GM12878 (cell line): ENCODE measurements at regions not wholly inside any gene's neighbourhood (a gene's known extent, or its start where the extent isn't known, plus 50 kb on each side); places are given as distances from the start of the nearest gene placed in this dataset.

Experiments
- ATAC-seq: fragments of 200-7000 bp; cut with Tn5 transposase; 3 replicates; pipeline ENCODE4 v1.9.1; 2020; ENCODE audit warnings: mild to moderate bottlenecking, moderate library complexity
- BruUV-seq: library from RNA; stranded (reverse); fragments of 400-500 nt; replicated peaks from 2 replicates; lab custom pipeline; 2021; lab: Mats Ljungman, UMichigan
- CTCF ChIA-PET: fragments of 300-600 bp; sonication (Branson Sonifier 250); formaldehyde crosslinking; extraction: SDS; loops from one replicate; lab custom pipeline; 2021; ENCODE audit warnings: inconsistent platforms; lab: Yijun Ruan, JAX
- POLR2A ChIA-PET: fragments of 350-600 bp; formaldehyde crosslinking; extraction: SDS; loops from one replicate; lab custom pipeline; 2021; ENCODE audit warnings: inconsistent platforms; lab: Charles Lee
- RAD21 ChIA-PET: fragments of 300-600 bp; sonication (Branson Sonifier 250); formaldehyde crosslinking; loops from one replicate; lab custom pipeline; 2023; ENCODE audit warnings: antibody characterized with exemption; ENCODE audit not compliant: unreplicated experiment; lab: Charles Lee
- SMC1A ChIA-PET: fragments of 300-600 bp; sonication (Branson Sonifier 250); formaldehyde crosslinking; loops from one replicate; lab custom pipeline; 2023; ENCODE audit not compliant: unreplicated experiment, uncharacterized antibody; lab: Charles Lee
- DNase-seq: peaks from one replicate; pipeline ENCODE4 v3.0.0-alpha.2; 2011; ENCODE audit warnings: low read depth, low spot score
- FAIRE-seq: peaks from 3 replicates; lab custom pipeline; 2011; peaks lifted over from hg19 to GRCh38; lab: Jason Lieb, UNC
- H2AFZ ChIP-seq: 2 replicates; pipeline ENCODE4 v1.6.0; 2011; ENCODE audit warnings: low read depth, low read length, control low read depth; ENCODE audit not compliant: control insufficient read depth
- H3K27ac ChIP-seq: 2 replicates; pipeline ENCODE4 v1.5.1; 2011; ENCODE audit warnings: control low read depth; ENCODE audit not compliant: control insufficient read depth, insufficient read depth
- H3K27me3 ChIP-seq, 2 experiments: replicated peaks in 1 of 2; 2 replicates each; pipeline versions ENCODE4 v1.6.0 to v1.6.1; 2011; ENCODE audit warnings: low read length in 1 of 2; ENCODE audit not compliant: control insufficient read depth in 2 of 2, insufficient read depth in 2 of 2
- H3K36me3 ChIP-seq, 2 experiments: 2 replicates each; pipeline ENCODE4 v1.5.1; 2011; ENCODE audit warnings: low read length in 1 of 2; ENCODE audit not compliant: control insufficient read depth in 2 of 2, insufficient read depth in 2 of 2
- H3K4me1 ChIP-seq: 2 replicates; pipeline ENCODE4 v1.6.1; 2011; ENCODE audit warnings: mild to moderate bottlenecking, low read length, moderate library complexity, mixed read lengths; ENCODE audit not compliant: control insufficient read depth, insufficient read depth
- H3K4me2 ChIP-seq: 2 replicates; pipeline ENCODE4 v1.6.0; 2011; ENCODE audit warnings: control low read depth; ENCODE audit not compliant: control insufficient read depth, insufficient read depth
- H3K4me3 ChIP-seq: fragments of 200-600 bp; sonication (generic); 2 replicates; pipeline ENCODE4 v1.5.1; 2016
- H3K79me2 ChIP-seq: 2 replicates; pipeline ENCODE4 v1.6.0; 2011; ENCODE audit warnings: low read length; ENCODE audit not compliant: control insufficient read depth, insufficient read depth
- H3K9ac ChIP-seq: 2 replicates; pipeline ENCODE4 v1.8.0; 2011; ENCODE audit warnings: low read length, control low read depth, mixed read lengths; ENCODE audit not compliant: control insufficient read depth, insufficient read depth
- H3K9me3 ChIP-seq: replicated peaks from 3 replicates; pipeline ENCODE4 v1.5.1; 2011; ENCODE audit warnings: mild to moderate bottlenecking, low read length; ENCODE audit not compliant: control insufficient read depth, insufficient read depth
- H4K20me1 ChIP-seq: 2 replicates; pipeline ENCODE4 v1.6.0; 2011; ENCODE audit not compliant: control insufficient read depth, insufficient read depth
- CBX5 ChIP-seq: sonication (generic); IDR thresholded peaks from 2 replicates; pipeline ENCODE4 v1.6.1; 2016; ENCODE audit warnings: low read depth, moderate library complexity, mild to moderate bottlenecking, inconsistent platforms
- HDAC6 ChIP-seq: fragments of 200-600 bp; sonication (generic); IDR thresholded peaks from one replicate; pipeline ENCODE4 v1.8.0; 2017; ENCODE audit warnings: antibody characterized with exemption; ENCODE audit not compliant: unreplicated experiment
- MAX ChIP-seq: IDR thresholded peaks from 2 replicates; pipeline ENCODE4 v1.6.1; 2012; ENCODE audit warnings: low read depth, low read length, improper control_type of control experiment
- NKRF ChIP-seq: fragments of 450-650 bp; conservative IDR thresholded peaks from 2 replicates; pipeline ENCODE4 v1.6.1; 2017; ENCODE audit warnings: mild to moderate bottlenecking, moderate library complexity
- SIX5 ChIP-seq: IDR thresholded peaks from 2 replicates; pipeline ENCODE4 v1.6.1; 2011; ENCODE audit warnings: mild to moderate bottlenecking, low read depth, low read length, moderate library complexity; ENCODE audit not compliant: severe bottlenecking
- SMARCA5 ChIP-seq: fragments of 450-650 bp; IDR thresholded peaks from 2 replicates; pipeline ENCODE4 v1.6.1; 2017; ENCODE audit warnings: mild to moderate bottlenecking
- STAT1 ChIP-seq: fragments of 450-650 bp; conservative IDR thresholded peaks from 2 replicates; pipeline ENCODE4 v1.6.1; 2014; ENCODE audit warnings: antibody characterized with exemption, mild to moderate bottlenecking
- USF1 ChIP-seq: IDR thresholded peaks from 2 replicates; pipeline ENCODE4 v1.6.1; 2011; ENCODE audit warnings: borderline replicate concordance, low read depth, mild to moderate bottlenecking, moderate library complexity, mixed read lengths, low read length; ENCODE audit not compliant: insufficient read depth; ENCODE audit errors: extremely low read length
- WRNIP1 ChIP-seq: IDR thresholded peaks from 2 replicates; pipeline ENCODE4 v1.6.1; 2011; ENCODE audit warnings: low read depth, low read length, improper control_type of control experiment, borderline replicate concordance
- ZNF274 ChIP-seq: IDR thresholded peaks from one replicate; pipeline ENCODE4 v1.8.0; 2011; ENCODE audit not compliant: insufficient read length, insufficient read depth
- WGBS: methylation state at CpG from one replicate; pipeline ENCODE4 v1.1.6; 2016; ENCODE audit warnings: low lambda C conversion rate; ENCODE audit not compliant: insufficient replicate concordance, insufficient coverage; ENCODE audit errors: missing lambda C conversion rate; 5-methylcytosine and 5-hydroxymethylcytosine counted together
- in situ Hi-C: fragments of 300-500 bp; cut with MboI; formaldehyde crosslinking; loops from 9 replicates; pipeline ENCODE4 v1.14.3; 2018; ENCODE audit warnings: mixed read lengths
- intact Hi-C: fragments of 100-400 bp; cut with micrococcal nuclease; formaldehyde crosslinking; loops from one replicate; pipeline ENCODE4 v1.14.2; 2022; ENCODE audit not compliant: unreplicated experiment

GRCh38 chr1:113326976-113327375 lies 63.3 kb upstream of the MAGI3 start:
- no peak for FAIRE-seq
- POLR2A ChIA-PET, result no interaction called here
- no peaks in the 10 kb centered on the region for H3K79me2 ChIP-seq

More at GRCh38 chr1:113326976-113327375, 63.3 kb upstream of the MAGI3 start:
- Histone ChIP-seq H3K9me3 (no peaks in the 10 kb centered on the region), H3K4me2 (no peak overlapping the region), H3K4me1 (no peaks in the 10 kb centered on the region), H2AFZ (no peak overlapping the region), H3K27me3 (peaks cover 0 to 3% of the 10 kb centered on the region in 2 experiments; a peak in 1 of 4 replicates), H3K36me3 (no peaks in the 10 kb centered on the region), H3K4me3 (no peak overlapping the region), H3K9ac (no peak overlapping the region), H4K20me1 (no peaks in the 10 kb centered on the region), H3K27ac (no peak overlapping the region)
- 100% methylated on average over 2 of the region's 2 CpGs for WGBS
- intact Hi-C loops (no loop called here), in situ Hi-C loops (no loop called here)
- DNase-seq, result no peak
- no peak for ATAC-seq
- RAD21 ChIA-PET, result no interaction called here
- SMC1A ChIA-PET, result no interaction called here
- BruUV-seq, result no TSS peak
- CTCF ChIA-PET, result no interaction called here
- TF ChIP-seq STAT1, result no peak
- TF ChIP-seq SIX5, result no peak
- no peak for TF ChIP-seq MAX
- no peak for TF ChIP-seq ZNF274
- no peak for TF ChIP-seq WRNIP1
- no peak for TF ChIP-seq CBX5
- TF ChIP-seq USF1, result no peak
- no peak for TF ChIP-seq SMARCA5
- no peak for TF ChIP-seq HDAC6
- no peak for TF ChIP-seq NKRF
